ENCODE measurements at regions not wholly inside any gene's neighbourhood (a gene's known extent, or its start where the extent isn't known, plus 50 kb on each side); places are given as distances from the start of the nearest gene placed in this dataset.
"Not testable (repeated sequence)": the region's sequence is repeated elsewhere in the genome, so short reads cannot be mapped to it uniquely, and the experiment has no call there.

GRCh38 chr16:26688105-26688504 is 378.6 kb upstream of the C16orf82 start:
- intact Hi-C loops (cut with DNase I): no loop called here
- no peak for DNase-seq (ENCODE audit: low spot score)

DNA sequence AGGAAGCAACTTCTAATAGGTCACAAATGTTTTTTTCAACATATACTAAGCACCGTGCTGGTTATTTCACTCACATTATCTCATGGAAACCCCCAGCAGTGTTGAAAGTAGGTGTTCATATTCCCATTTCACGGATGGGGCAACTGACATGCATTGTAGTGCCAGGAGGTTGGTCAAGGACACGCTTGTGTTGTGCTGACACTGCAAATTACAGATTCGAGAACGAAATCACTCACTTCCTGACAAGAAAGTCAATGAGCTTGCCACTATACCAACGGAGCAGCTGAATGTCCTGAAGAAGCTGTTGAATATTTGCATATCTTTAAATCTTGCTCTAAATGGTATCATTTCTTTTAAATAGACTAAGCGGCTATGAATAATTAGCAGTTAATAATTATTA is 378.0 kb upstream of the C16orf82 start:
- intact Hi-C loops (cut with DNase I): no loop called here

DNA sequence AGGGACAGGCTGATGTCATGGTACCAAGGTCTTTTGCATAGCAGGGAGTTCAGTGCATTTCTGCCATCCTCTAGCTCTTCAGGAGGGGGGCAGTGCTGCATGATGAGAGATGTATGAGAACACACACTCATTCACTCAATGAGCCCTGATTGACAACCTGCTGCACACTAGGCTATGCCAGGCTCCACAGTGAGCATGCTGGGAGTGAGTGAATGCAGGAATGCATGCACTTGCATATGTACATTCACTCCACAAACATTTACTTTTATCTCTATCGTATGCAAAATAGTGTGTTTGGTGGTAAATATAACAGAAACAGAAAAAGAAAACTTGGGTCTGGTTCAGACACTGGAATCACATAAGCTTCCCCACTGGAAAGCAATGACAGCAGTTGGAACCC is 374.1 kb upstream of the C16orf82 start:
- intact Hi-C loops (cut with DNase I): no loop called here
- no peak for DNase-seq (ENCODE audit: low spot score)

More for the DNA sequence above, 378.0 kb upstream of the C16orf82 start:
- no peak for DNase-seq (ENCODE audit: low spot score)

- intact Hi-C loops (cut with DNase I): no loop called here
- no peak for DNase-seq (ENCODE audit: low spot score)
These were observed 368.9 kb upstream of the C16orf82 start for GRCh38 chr16:26697807-26698206.

- DNase-seq (ENCODE audit: low spot score): no peak
- intact Hi-C loops (cut with DNase I): no loop called here
These were observed 366.5 kb upstream of the C16orf82 start for GRCh38 chr16:26700250-26700649.

- DNase-seq (ENCODE audit: low spot score): no peak
- intact Hi-C loops (cut with DNase I): no loop called here
These were observed 365.4 kb upstream of the C16orf82 start for GRCh38 chr16:26701243-26701886.

GRCh38 chr16:26705346-26705745 is 361.4 kb upstream of the C16orf82 start:
- no peak for DNase-seq (ENCODE audit: low spot score)
- intact Hi-C loops (cut with DNase I): no loop called here

- intact Hi-C loops (cut with DNase I): no loop called here
- no peak for DNase-seq (ENCODE audit: low spot score)
These were observed 358.3 kb upstream of the C16orf82 start for GRCh38 chr16:26708428-26708827.

GRCh38 chr16:26709175-26709574 is 357.6 kb upstream of the C16orf82 start:
- intact Hi-C loops (cut with DNase I): no loop called here
- DNase-seq (ENCODE audit: low spot score): no peak

- intact Hi-C loops (cut with DNase I): no loop called here
- no peak for DNase-seq (ENCODE audit: low spot score)
These were observed 357.0 kb upstream of the C16orf82 start for GRCh38 chr16:26709754-26710153.

DNA sequence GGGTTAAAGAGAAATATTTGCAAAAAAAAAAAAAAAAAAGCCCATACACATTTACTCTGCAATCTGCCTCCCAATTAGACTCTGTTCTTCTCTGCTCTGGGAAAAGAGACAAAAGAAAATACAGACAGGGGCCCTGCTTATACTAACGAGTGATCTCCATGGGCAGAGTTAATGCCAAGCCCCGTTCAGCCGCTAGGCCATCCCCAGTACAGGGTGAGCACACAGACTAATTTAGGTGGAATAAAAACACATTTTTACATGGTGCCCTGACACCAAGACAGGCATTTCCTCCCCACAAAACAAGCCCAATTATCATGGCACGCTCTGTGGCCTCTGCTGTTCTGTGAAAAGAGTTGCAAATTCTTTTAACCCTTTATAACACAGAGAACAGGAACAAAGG is 356.3 kb upstream of the C16orf82 start:
- intact Hi-C loops (cut with DNase I): no loop called here
- DNase-seq (ENCODE audit: low spot score): no peak

DNA sequence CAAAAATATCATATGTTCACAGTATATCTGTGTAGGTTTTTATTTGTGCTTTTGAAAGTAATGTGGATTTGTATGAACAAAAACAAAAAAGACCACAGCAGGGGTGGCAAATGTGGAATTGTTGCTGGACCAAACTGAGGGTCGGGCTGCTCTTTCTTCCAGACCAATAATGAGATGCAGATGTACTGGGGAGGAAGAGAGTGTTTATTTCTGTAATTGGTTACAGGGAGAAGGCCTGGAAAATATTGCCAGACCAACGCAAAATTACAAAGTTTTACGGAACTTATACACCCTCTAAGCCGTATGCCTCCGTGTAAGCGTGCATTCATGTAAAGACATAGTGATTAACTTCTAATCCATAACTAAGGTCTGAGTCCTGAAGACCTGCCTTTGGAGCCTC is 353.9 kb upstream of the C16orf82 start:
- intact Hi-C loops (cut with DNase I): no loop called here
- DNase-seq (ENCODE audit: low spot score): no peak

GRCh38 chr16:26715969-26716368 is 350.8 kb upstream of the C16orf82 start:
- intact Hi-C loops (cut with DNase I): no loop called here
- no peak for DNase-seq (ENCODE audit: low spot score)

GRCh38 chr16:26717826-26718225 is 348.9 kb upstream of the C16orf82 start:
- intact Hi-C loops (cut with DNase I): no loop called here
- DNase-seq (ENCODE audit: low spot score): no peak

- intact Hi-C loops (cut with DNase I): no loop called here
- no peak for DNase-seq (ENCODE audit: low spot score)
These were observed 345.4 kb upstream of the C16orf82 start for GRCh38 chr16:26721290-26721689.

DNA sequence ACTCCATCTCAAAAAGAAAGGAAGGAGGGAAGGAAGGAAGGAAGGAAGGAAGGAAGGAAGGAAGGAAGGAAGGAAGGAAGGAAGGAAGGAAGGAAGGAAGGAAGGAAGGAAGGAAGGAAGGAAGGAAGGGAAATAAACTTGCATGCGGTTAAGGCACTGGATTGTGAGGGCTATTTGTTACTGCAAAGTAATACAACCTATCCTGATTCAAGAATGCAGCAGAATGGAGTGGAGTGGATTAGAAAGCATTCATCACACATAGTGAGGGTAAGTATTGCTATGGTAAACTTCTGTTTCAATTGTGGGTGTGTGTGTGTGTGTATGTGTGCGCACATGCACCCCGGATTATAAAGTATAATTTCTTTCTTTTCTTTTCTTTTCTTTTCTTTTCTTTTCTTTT is 344.8 kb upstream of the C16orf82 start:
- intact Hi-C loops (cut with DNase I); DNase-seq (ENCODE audit: low spot score): not testable (repeated sequence)

GRCh38 chr16:26724189-26724588 is 342.5 kb upstream of the C16orf82 start:
- DNase-seq (ENCODE audit: low spot score): no peak
- intact Hi-C loops (cut with DNase I): no loop called here

DNA sequence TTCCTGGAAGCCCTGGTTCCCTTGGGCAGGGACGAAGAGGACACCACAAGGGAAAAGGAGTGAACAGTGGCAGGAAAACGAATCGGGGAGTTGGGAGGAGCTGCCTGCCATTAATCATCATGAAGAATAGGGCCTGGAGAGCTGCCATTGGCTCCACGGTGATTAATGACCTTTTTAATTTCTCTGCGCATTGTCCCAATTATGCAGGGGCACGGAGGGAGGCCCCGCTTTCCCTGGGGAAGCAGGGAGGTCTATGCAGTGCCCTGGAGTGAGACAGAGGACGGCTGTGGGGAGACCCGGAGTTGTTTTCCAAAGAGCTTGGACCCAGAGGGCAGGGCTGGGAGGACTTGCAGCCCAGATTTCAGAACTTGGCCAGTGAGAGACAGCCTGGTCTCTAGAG is 338.9 kb upstream of the C16orf82 start:
- intact Hi-C loops (cut with DNase I): no loop called here
- no peak for DNase-seq (ENCODE audit: low spot score)

GRCh38 chr16:26729951-26730541 is 336.7 kb upstream of the C16orf82 start:
- DNase-seq (ENCODE audit: low spot score): no peak
- intact Hi-C loops (cut with DNase I): no loop called here

- intact Hi-C loops (cut with DNase I): no loop called here
- DNase-seq (ENCODE audit: low spot score): no peak
These were observed 335.0 kb upstream of the C16orf82 start for GRCh38 chr16:26731729-26732128.

DNA sequence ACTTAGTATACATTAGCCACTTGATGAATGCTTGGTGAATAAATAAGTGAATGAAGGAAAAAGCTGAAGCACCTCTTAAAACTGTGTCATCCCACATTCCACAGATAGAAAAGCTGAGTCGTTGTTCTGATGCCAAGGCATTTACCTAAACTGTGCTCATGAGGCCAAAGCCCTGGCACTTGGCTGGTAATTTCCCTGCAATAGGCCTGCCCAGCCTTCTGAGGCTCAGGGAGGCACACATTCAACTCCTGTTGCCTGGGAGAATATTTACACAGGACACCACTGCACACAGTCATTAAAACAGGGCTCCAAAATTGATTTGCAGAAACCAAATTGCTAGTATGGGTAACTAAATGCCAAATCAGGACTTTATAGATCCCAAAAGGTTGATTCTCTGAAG is 333.0 kb upstream of the C16orf82 start:
- intact Hi-C loops (cut with DNase I): no loop called here
- no peak for DNase-seq (ENCODE audit: low spot score)

DNA sequence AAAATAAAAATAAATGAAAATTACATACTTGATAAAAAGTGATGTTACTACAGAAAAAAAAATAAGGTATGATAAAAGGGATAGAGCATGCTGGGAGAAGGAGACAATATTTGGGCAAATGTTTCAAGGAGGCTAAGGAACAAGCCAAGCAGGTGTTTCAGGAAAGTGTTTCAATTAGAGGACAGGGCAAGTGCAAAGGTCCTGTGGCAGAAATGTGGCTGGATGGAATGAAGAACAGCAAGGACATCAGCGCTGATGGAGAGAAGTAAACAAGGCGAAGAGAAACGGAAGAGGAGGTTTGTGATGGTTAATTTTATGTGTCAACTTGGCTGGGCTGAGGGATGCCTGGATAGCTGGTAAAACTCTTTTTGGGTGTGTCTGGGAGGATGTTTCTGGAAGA is 331.2 kb upstream of the C16orf82 start:
- intact Hi-C loops (cut with DNase I): no loop called here
- DNase-seq (ENCODE audit: low spot score): no peak
